SK-N-SH (cell line): ENCODE measurements at regions not wholly inside any gene's neighbourhood (a gene's known extent, or its start where the extent isn't known, plus 50 kb on each side); places are given as distances from the start of the nearest gene placed in this dataset.

Experiments
- CTCF ChIA-PET: fragments of 300-600, 350-600 bp; formaldehyde crosslinking; extraction: SDS; loops from one replicate; lab custom pipeline; 2021; lab: Yijun Ruan, JAX
- POLR2A ChIA-PET: fragments of 350-600 bp; sonication (Branson Sonifier 250); formaldehyde crosslinking; extraction: SDS; loops from one replicate; lab custom pipeline; 2020; ENCODE audit warnings: antibody characterized with exemption, inconsistent platforms; lab: Yijun Ruan, JAX
- DNase-seq: peaks from one replicate; pipeline ENCODE4 v3.0.0; 2012
- H2AFZ ChIP-seq: fragments of 200-600 bp; sonication (generic); 2 replicates; pipeline ENCODE4 v1.8.1; 2016; ENCODE audit warnings: antibody characterized with exemption, mild to moderate bottlenecking, low read depth
- H3F3A ChIP-seq: fragments of 200-600 bp; sonication (generic); replicated peaks from 2 replicates; pipeline ENCODE3; 2016; ENCODE audit warnings: antibody characterized with exemption, mild to moderate bottlenecking; ENCODE audit not compliant: insufficient read depth
- H3K27ac ChIP-seq, 2 experiments: fragments of 200-500 bp in 1 of 2; fragments of 200-600 bp in 1 of 2; sonication (Bioruptor generic) in 1 of 2; sonication (generic), shearing (Covaris generic) in 1 of 2; 2 replicates each; pipeline versions ENCODE4 v1.5.1 to v1.6.1; 2014 to 2016; ENCODE audit warnings: low read depth in 2 of 2, inconsistent platforms in 1 of 2, low read length in 1 of 2, mild to moderate bottlenecking in 1 of 2, mixed read lengths in 1 of 2
- H3K27me3 ChIP-seq: fragments of 200-600 bp; sonication (generic), shearing (Covaris generic); 2 replicates; pipeline ENCODE4 v1.6.1; 2016; ENCODE audit warnings: mixed run types; ENCODE audit not compliant: insufficient read depth
- H3K36me3 ChIP-seq, 2 experiments: fragments of 200-500 bp in 1 of 2; fragments of 200-600 bp in 1 of 2; sonication (Bioruptor generic) in 1 of 2; sonication (generic) in 1 of 2; replicated peaks in 1 of 2; 2 replicates each; pipeline versions ENCODE3 to v1.5.1; 2014 to 2016; ENCODE audit warnings: low read length in 1 of 2, mild to moderate bottlenecking in 1 of 2; ENCODE audit not compliant: insufficient read depth in 2 of 2, control insufficient read depth in 1 of 2
- H3K4me1 ChIP-seq, 2 experiments: fragments of 200-500 bp in 1 of 2; fragments of 200-600 bp in 1 of 2; sonication (Bioruptor generic) in 1 of 2; sonication (generic), shearing (Covaris generic) in 1 of 2; 2 replicates each; pipeline versions ENCODE4 v1.5.1 to v1.6.1; 2014 to 2016; ENCODE audit warnings: low read depth in 1 of 2, low read length in 1 of 2, mixed run types in 1 of 2; ENCODE audit not compliant: insufficient read depth in 2 of 2, control insufficient read depth in 1 of 2
- H3K4me2 ChIP-seq: fragments of 200-600 bp; sonication (generic), shearing (Covaris generic); 2 replicates; pipeline ENCODE4 v1.6.1; 2017; ENCODE audit warnings: mixed run types
- H3K4me3 ChIP-seq, 2 experiments: fragments of 200-500 bp in 1 of 2; fragments of 200-600 bp in 1 of 2; sonication (Bioruptor generic) in 1 of 2; sonication (generic), shearing (Covaris generic) in 1 of 2; 2 replicates each; pipeline versions ENCODE4 v1.5.1 to v1.8.1; 2014 to 2016; ENCODE audit warnings: low read depth in 2 of 2, inconsistent platforms in 1 of 2, low read length in 1 of 2, mild to moderate bottlenecking in 1 of 2, mixed read lengths in 1 of 2, moderate library complexity in 1 of 2
- H3K79me2 ChIP-seq: fragments of 200-600 bp; sonication (generic); 2 replicates; pipeline ENCODE4 v1.8.1; 2017; ENCODE audit warnings: mild to moderate bottlenecking; ENCODE audit not compliant: insufficient read depth
- H3K9ac ChIP-seq: fragments of 200-600 bp; sonication (generic); 2 replicates; pipeline ENCODE4 v1.6.1; 2017; ENCODE audit warnings: mixed run types
- H3K9me2 ChIP-seq: fragments of 200-600 bp; sonication (generic); 2 replicates; pipeline ENCODE4 v1.6.1; 2017; ENCODE audit warnings: mixed run types
- H3K9me3 ChIP-seq: fragments of 200-600 bp; sonication (generic); 2 replicates; pipeline ENCODE4 v1.6.1; 2017; ENCODE audit warnings: mixed run types, mild to moderate bottlenecking, moderate library complexity
- H4K20me1 ChIP-seq: fragments of 200-600 bp; sonication (generic); 2 replicates; pipeline ENCODE4 v1.6.1; 2017; ENCODE audit warnings: mild to moderate bottlenecking, mixed run types; ENCODE audit not compliant: insufficient read depth
- CHD2 ChIP-seq: fragments of 150-350 bp; IDR thresholded peaks from 2 replicates; pipeline ENCODE4 v1.6.1; 2018; ENCODE audit warnings: low read length; ENCODE audit not compliant: partially characterized antibody
- CTCF ChIP-seq: fragments of 200-600 bp; sonication (generic); IDR thresholded peaks from 2 replicates; pipeline ENCODE4 v1.6.1; 2017; ENCODE audit warnings: antibody characterized with exemption, mild to moderate bottlenecking, moderate library complexity
- ELF1 ChIP-seq: IDR thresholded peaks from 2 replicates; pipeline ENCODE4 v1.4.0; 2012
- FOSL2 ChIP-seq: IDR thresholded peaks from 2 replicates; pipeline ENCODE4 v1.4.0; 2012; ENCODE audit warnings: low read depth, mild to moderate bottlenecking, moderate library complexity, borderline replicate concordance
- FOXJ3 ChIP-seq: sonication (generic); formaldehyde crosslinking; IDR thresholded peaks from 2 replicates; pipeline ENCODE4 v1.5.1; 2020; ENCODE audit warnings: mild to moderate bottlenecking, missing genetic modification reagents
- GATA2 ChIP-seq: sonication (generic); formaldehyde crosslinking; IDR thresholded peaks from 2 replicates; pipeline ENCODE4 v1.5.0; 2020; ENCODE audit warnings: mild to moderate bottlenecking, missing genetic modification reagents
- MAX ChIP-seq: IDR thresholded peaks from 2 replicates; pipeline ENCODE4 v1.4.0; 2012; ENCODE audit warnings: low read depth
- MEF2A ChIP-seq: IDR thresholded peaks from 2 replicates; pipeline ENCODE4 v1.4.0; 2012; ENCODE audit warnings: low read depth, borderline replicate concordance
- NRF1 ChIP-seq: IDR thresholded peaks from 2 replicates; pipeline ENCODE4 v1.6.1; 2012; ENCODE audit warnings: low read depth, mild to moderate bottlenecking, low read length
- RAD21 ChIP-seq: IDR thresholded peaks from 2 replicates; pipeline ENCODE4 v1.6.1; 2012; ENCODE audit warnings: mild to moderate bottlenecking, low read length
- SMC3 ChIP-seq: IDR thresholded peaks from 2 replicates; pipeline ENCODE4 v1.6.1; 2012; ENCODE audit warnings: low read depth, low read length, improper control_type of control experiment
- TCF12 ChIP-seq: IDR thresholded peaks from 2 replicates; pipeline ENCODE4 v1.4.0; 2012
- TEAD4 ChIP-seq: IDR thresholded peaks from 2 replicates; pipeline ENCODE4 v1.4.0; 2012; ENCODE audit warnings: mild to moderate bottlenecking, borderline replicate concordance; ENCODE audit not compliant: insufficient read depth
- YY1 ChIP-seq: IDR thresholded peaks from 2 replicates; pipeline ENCODE4 v1.4.0; 2012; ENCODE audit warnings: low read depth, mild to moderate bottlenecking
- ZBTB33 ChIP-seq: IDR thresholded peaks from 2 replicates; pipeline ENCODE4 v1.4.0; 2012; ENCODE audit warnings: low read depth, borderline replicate concordance
- WGBS: methylation state at CpG from one replicate; pipeline ENCODE4 v1.1.6; 2017; ENCODE audit warnings: low lambda C conversion rate; 5-methylcytosine and 5-hydroxymethylcytosine counted together
- TF ChIP-seq, protein P1 (sequence below): IDR thresholded peaks from 2 replicates; pipeline ENCODE4; 2012

DNA sequence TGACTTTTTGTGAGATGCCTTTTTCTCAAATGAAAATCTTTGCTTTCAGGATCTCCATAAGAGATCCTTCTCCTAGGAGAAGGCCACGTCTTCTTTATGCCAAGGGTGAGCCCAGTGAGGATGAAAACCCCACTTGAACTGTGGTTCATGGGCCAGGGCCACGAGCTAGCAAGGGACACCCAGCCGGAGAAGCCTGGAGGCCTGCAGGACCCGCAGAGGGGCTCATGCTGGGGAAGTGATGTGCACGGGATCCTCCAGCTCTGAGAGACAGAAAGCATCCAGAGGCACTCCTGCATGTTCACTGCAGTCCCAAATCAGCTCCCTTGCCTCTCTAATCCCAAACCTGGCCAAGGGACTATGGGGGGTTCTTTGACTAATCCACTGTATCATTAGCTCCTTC lies 168.9 kb downstream of the UQCRFS1 start:
- Histone ChIP-seq H3F3A (no peaks in the 10 kb centered on the region), H3K79me2 (no peaks in the 10 kb centered on the region), H4K20me1 (no peaks in the 10 kb centered on the region), H3K9ac (no peak overlapping the region), H3K4me3 (no peak overlapping the region), H2AFZ (no peak overlapping the region), H3K9me3 (no peaks in the 10 kb centered on the region)
- 11% methylated on average over 1 of the region's 5 CpGs for WGBS
- TF ChIP-seq CTCF (no peak), NRF1 (no peak), GATA2 (CRISPR knock-in tag) (no peak), TEAD4 (no peak), CHD2 (no peak), SMC3 (no peak), ZBTB33 (no peak), ELF1 (no peak), TCF12 (no peak), MEF2A (no peak), MAX (no peak), RAD21 (no peak), FOSL2 (no peak), YY1 (no peak)
- TF ChIP-seq, all 33 proteins: peak for 0
- CTCF ChIA-PET: no interaction called here
- POLR2A ChIA-PET: no interaction called here
- H3K4me1 ChIP-seq: no peaks in the 10 kb centered on the region
- no peak for DNase-seq
- H3K27ac ChIP-seq: no peak overlapping the region
- no peak overlapping the region for H3K4me2 ChIP-seq
- no peaks in the 10 kb centered on the region for H3K9me2 ChIP-seq
- peaks cover 16% of the 10 kb centered on the region; the same call in 1 of the 2 replicates for H3K27me3 ChIP-seq
- no peaks in the 10 kb centered on the region for H3K36me3 ChIP-seq

GRCh38 chr19:29042450-29042849 lies 170.5 kb downstream of the UQCRFS1 start:
- H3K4me3 ChIP-seq: no peak overlapping the region
- no peaks in the 10 kb centered on the region for H3K9me3 ChIP-seq
- no peaks in the 10 kb centered on the region for H3K36me3 ChIP-seq
- H3K4me1 ChIP-seq: no peaks in the 10 kb centered on the region
- no peaks in the 10 kb centered on the region for H3K9me2 ChIP-seq
- 0% methylated on average over 2 of the region's 2 CpGs for WGBS
- no peak overlapping the region for H2AFZ ChIP-seq
- H3K9ac ChIP-seq: no peak overlapping the region
- CTCF ChIA-PET: no interaction called here
- no peak overlapping the region for H3K4me2 ChIP-seq
- POLR2A ChIA-PET: no interaction called here
- no peak for DNase-seq
- H3K27ac ChIP-seq: no peak overlapping the region
- H4K20me1 ChIP-seq: no peaks in the 10 kb centered on the region
- TF ChIP-seq FOXJ3 (CRISPR knock-in tag) (no peak), ELF1 (no peak), GATA2 (CRISPR knock-in tag) (no peak)
- TF ChIP-seq, protein P1, sequence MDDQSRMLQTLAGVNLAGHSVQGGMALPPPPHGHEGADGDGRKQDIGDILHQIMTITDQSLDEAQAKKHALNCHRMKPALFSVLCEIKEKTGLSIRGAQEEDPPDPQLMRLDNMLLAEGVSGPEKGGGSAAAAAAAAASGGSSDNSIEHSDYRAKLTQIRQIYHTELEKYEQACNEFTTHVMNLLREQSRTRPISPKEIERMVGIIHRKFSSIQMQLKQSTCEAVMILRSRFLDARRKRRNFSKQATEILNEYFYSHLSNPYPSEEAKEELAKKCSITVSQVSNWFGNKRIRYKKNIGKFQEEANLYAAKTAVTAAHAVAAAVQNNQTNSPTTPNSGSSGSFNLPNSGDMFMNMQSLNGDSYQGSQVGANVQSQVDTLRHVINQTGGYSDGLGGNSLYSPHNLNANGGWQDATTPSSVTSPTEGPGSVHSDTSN: no peak
- TF ChIP-seq, all 33 proteins: peak for 0
- Histone ChIP-seq H3K79me2 (no peaks in the 10 kb centered on the region), H3K27me3 (peaks cover 30% of the 10 kb centered on the region; the same call in 1 of the 2 replicates), H3F3A (no peaks in the 10 kb centered on the region)
